H1 (cell line): ENCODE measurements at regions not wholly inside any gene's neighbourhood (a gene's known extent, or its start where the extent isn't known, plus 50 kb on each side); places are given as distances from the start of the nearest gene placed in this dataset.

Source experiments
- CTCF ChIA-PET: fragments of 300-600 bp; sonication (Branson Sonifier 250); formaldehyde crosslinking; loops from one replicate; lab custom pipeline; 2021; ENCODE audit not compliant: partially characterized antibody; lab: Charles Lee
- POLR2A ChIA-PET: fragments of 300-600 bp; sonication (Branson Sonifier 250); formaldehyde crosslinking; loops from one replicate; lab custom pipeline; 2021; ENCODE audit warnings: inconsistent platforms; ENCODE audit not compliant: partially characterized antibody; lab: Charles Lee
- DNase-seq, 2 experiments: peaks; one replicate each; pipeline versions ENCODE4 v3.0.0 to v3.0.0-alpha.2; 2010 to 2022; ENCODE audit warnings: low spot score in 2 of 2, low read depth in 1 of 2, mixed read lengths in 1 of 2
- FAIRE-seq: peaks from 2 replicates; lab custom pipeline; 2011; peaks lifted over from hg19 to GRCh38; lab: Jason Lieb, UNC
- H2AFZ ChIP-seq: 2 replicates; pipeline ENCODE4 v1.8.1; 2012; ENCODE audit warnings: low read length, inconsistent platforms
- H2AK5ac ChIP-seq: 2 replicates; pipeline ENCODE4 v1.6.1; 2013; ENCODE audit warnings: low read depth, low read length
- H2BK120ac ChIP-seq: replicated peaks from 2 replicates; pipeline ENCODE3; 2013; ENCODE audit warnings: low read depth, low read length, inconsistent platforms
- H2BK12ac ChIP-seq: 2 replicates; pipeline ENCODE4 v1.6.1; 2013; ENCODE audit warnings: low read depth, low read length
- H2BK15ac ChIP-seq: 2 replicates; pipeline ENCODE4 v1.6.1; 2013; ENCODE audit warnings: low read length
- H2BK20ac ChIP-seq: 2 replicates; pipeline ENCODE4 v1.6.1; 2013; ENCODE audit warnings: low read length
- H2BK5ac ChIP-seq: 2 replicates; pipeline ENCODE4 v1.6.1; 2013; ENCODE audit warnings: low read depth, low read length
- H3K14ac ChIP-seq: 2 replicates; pipeline ENCODE4 v1.6.1; 2013; ENCODE audit warnings: inconsistent platforms; ENCODE audit not compliant: insufficient read length
- H3K18ac ChIP-seq: 2 replicates; pipeline ENCODE4 v1.6.1; 2013; ENCODE audit warnings: low read length; ENCODE audit errors: extremely low read depth
- H3K23ac ChIP-seq: 2 replicates; pipeline ENCODE4 v1.6.1; 2013; ENCODE audit warnings: inconsistent platforms; ENCODE audit not compliant: insufficient read length
- H3K23me2 ChIP-seq: 2 replicates; pipeline ENCODE4 v1.6.1; 2013; ENCODE audit warnings: low read depth, low read length
- H3K27ac ChIP-seq: 2 replicates; pipeline ENCODE4 v1.6.1; 2011; ENCODE audit warnings: low read depth, low read length, inconsistent platforms
- H3K27me3 ChIP-seq, 4 experiments: replicated peaks in 1 of 4; 1 replicate in 1 of 4; 2 replicates in 3 of 4; pipeline versions ENCODE4 v1.6.1 to v1.8.1; 2011 to 2013; ENCODE audit warnings: low read length in 3 of 4, mild to moderate bottlenecking in 3 of 4, inconsistent platforms in 2 of 4, mixed read lengths in 2 of 4, moderate library complexity in 1 of 4; ENCODE audit not compliant: control insufficient read depth in 3 of 4, insufficient read depth in 3 of 4; ENCODE audit errors: extremely low read depth in 1 of 4
- H3K36me3 ChIP-seq, 4 experiments: 2 replicates each; pipeline versions ENCODE4 v1.6.1 to v1.8.1; 2011 to 2013; ENCODE audit warnings: mild to moderate bottlenecking in 4 of 4, low read length in 3 of 4, moderate library complexity in 2 of 4, control low read depth in 1 of 4, inconsistent platforms in 1 of 4; ENCODE audit not compliant: insufficient read depth in 4 of 4, control insufficient read depth in 2 of 4
- H3K4ac ChIP-seq: replicated peaks from 2 replicates; pipeline ENCODE3; 2013; ENCODE audit warnings: low read length, low read depth, mixed read lengths, inconsistent platforms; ENCODE audit not compliant: insufficient read length
- H3K4me1 ChIP-seq, 4 experiments: replicated peaks in 1 of 4; 1 replicate in 1 of 4; 2 replicates in 3 of 4; pipeline versions ENCODE4 v1.6.1 to v1.8.1; 2011 to 2013; ENCODE audit warnings: low read length in 3 of 4, inconsistent platforms in 2 of 4, mixed read lengths in 1 of 4; ENCODE audit not compliant: insufficient read depth in 4 of 4, control insufficient read depth in 3 of 4
- H3K4me2 ChIP-seq, 2 experiments: 2 replicates each; pipeline versions ENCODE4 v1.6.1 to v1.8.1; 2011 to 2013; ENCODE audit warnings: low read depth in 2 of 2, low read length in 2 of 2, control low read depth in 1 of 2, inconsistent platforms in 1 of 2, mild to moderate bottlenecking in 1 of 2; ENCODE audit not compliant: insufficient read depth in 1 of 2
- H3K4me3 ChIP-seq, 4 experiments: fragments of 200-600, 300-600 bp in 1 of 4; sonication (generic), shearing (Covaris generic), sonication (Bioruptor Twin) in 1 of 4; 2 replicates each; pipeline versions ENCODE4 v1.5.1 to v1.8.1; 2011 to 2016; ENCODE audit warnings: low read length in 4 of 4, low read depth in 3 of 4, control low read depth in 2 of 4, inconsistent platforms in 2 of 4, mild to moderate bottlenecking in 2 of 4, mixed read lengths in 1 of 4, moderate library complexity in 1 of 4; ENCODE audit not compliant: insufficient read depth in 2 of 4; ENCODE audit errors: extremely low read depth in 1 of 4
- H3K56ac ChIP-seq: replicated peaks from 2 replicates; pipeline ENCODE3; 2013; ENCODE audit warnings: low read depth, mild to moderate bottlenecking, mixed read lengths, low read length, inconsistent platforms; ENCODE audit not compliant: insufficient read length
- H3K79me1 ChIP-seq: 2 replicates; pipeline ENCODE4 v1.6.1; 2013; ENCODE audit warnings: low read depth, low read length, control low read depth
- H3K79me2 ChIP-seq, 2 experiments: 2 replicates each; pipeline versions ENCODE4 v1.6.1 to v1.8.1; 2012 to 2013; ENCODE audit warnings: low read length in 2 of 2, mild to moderate bottlenecking in 2 of 2, inconsistent platforms in 1 of 2; ENCODE audit not compliant: insufficient read depth in 2 of 2, control insufficient read depth in 1 of 2
- H3K9ac ChIP-seq, 4 experiments: replicated peaks in 1 of 4; 1 replicate in 1 of 4; 2 replicates in 3 of 4; pipeline versions ENCODE4 v1.6.1 to v1.8.1; 2011 to 2013; ENCODE audit warnings: low read depth in 3 of 4, low read length in 3 of 4, control low read depth in 2 of 4, mild to moderate bottlenecking in 2 of 4, moderate library complexity in 2 of 4, inconsistent platforms in 1 of 4; ENCODE audit errors: extremely low read depth in 1 of 4
- H3K9me3 ChIP-seq, 2 experiments: 2 replicates each; pipeline versions ENCODE4 v1.6.1 to v1.8.1; 2012 to 2013; ENCODE audit warnings: mild to moderate bottlenecking in 2 of 2, moderate library complexity in 2 of 2, control low read depth in 1 of 2, inconsistent platforms in 1 of 2, low read depth in 1 of 2, low read length in 1 of 2, mixed read lengths in 1 of 2; ENCODE audit not compliant: insufficient read depth in 2 of 2
- H4K20me1 ChIP-seq, 2 experiments: replicated peaks in 1 of 2; 2 replicates each; pipeline versions ENCODE3 to v1.8.1; 2011 to 2013; ENCODE audit warnings: inconsistent platforms in 2 of 2, low read length in 2 of 2, mild to moderate bottlenecking in 1 of 2; ENCODE audit not compliant: insufficient read depth in 2 of 2, control insufficient read depth in 1 of 2
- H4K5ac ChIP-seq: 2 replicates; pipeline ENCODE4 v1.6.1; 2013; ENCODE audit warnings: low read length, low read depth, mixed read lengths, inconsistent platforms; ENCODE audit not compliant: insufficient read length
- H4K8ac ChIP-seq: 2 replicates; pipeline ENCODE4 v1.8.0; 2013; ENCODE audit warnings: mild to moderate bottlenecking, moderate library complexity, low read length, inconsistent platforms; ENCODE audit not compliant: insufficient read depth; ENCODE audit errors: extremely low read depth
- H4K91ac ChIP-seq: replicated peaks from 2 replicates; pipeline ENCODE3; 2013; ENCODE audit warnings: low read length, mixed read lengths, inconsistent platforms; ENCODE audit not compliant: insufficient read length
- JUN ChIP-seq: IDR thresholded peaks from 2 replicates; pipeline ENCODE4 v1.6.1; 2011; ENCODE audit warnings: low read depth, mild to moderate bottlenecking, improper control_type of control experiment, low read length
- PHF8 ChIP-seq: fragments of 200-600 bp; sonication (generic); conservative IDR thresholded peaks from 2 replicates; pipeline ENCODE4 v1.7.1; 2012; ENCODE audit warnings: low read depth, mild to moderate bottlenecking, inconsistent platforms, low read length, moderate library complexity
- TEAD4 ChIP-seq: IDR thresholded peaks from 2 replicates; pipeline ENCODE4 v1.6.1; 2012; ENCODE audit warnings: low read depth, low read length, inconsistent platforms, mixed read lengths
- WGBS, 2 experiments: shearing (Covaris generic) in 1 of 2; methylation state at CpG; one replicate each; pipeline versions ENCODE4 v1.1.6 to v1.1.7; 2013 to 2015; ENCODE audit warnings: low lambda C conversion rate in 2 of 2, mixed read lengths in 2 of 2, inconsistent platforms in 1 of 2, low coverage in 1 of 2, missing lambda C conversion rate in 1 of 2; ENCODE audit not compliant: insufficient replicate concordance in 2 of 2, insufficient coverage in 1 of 2, insufficient read length in 1 of 2; ENCODE audit errors: extremely low coverage in 1 of 2, missing lambda C conversion rate in 1 of 2; 5-methylcytosine and 5-hydroxymethylcytosine counted together

DNA sequence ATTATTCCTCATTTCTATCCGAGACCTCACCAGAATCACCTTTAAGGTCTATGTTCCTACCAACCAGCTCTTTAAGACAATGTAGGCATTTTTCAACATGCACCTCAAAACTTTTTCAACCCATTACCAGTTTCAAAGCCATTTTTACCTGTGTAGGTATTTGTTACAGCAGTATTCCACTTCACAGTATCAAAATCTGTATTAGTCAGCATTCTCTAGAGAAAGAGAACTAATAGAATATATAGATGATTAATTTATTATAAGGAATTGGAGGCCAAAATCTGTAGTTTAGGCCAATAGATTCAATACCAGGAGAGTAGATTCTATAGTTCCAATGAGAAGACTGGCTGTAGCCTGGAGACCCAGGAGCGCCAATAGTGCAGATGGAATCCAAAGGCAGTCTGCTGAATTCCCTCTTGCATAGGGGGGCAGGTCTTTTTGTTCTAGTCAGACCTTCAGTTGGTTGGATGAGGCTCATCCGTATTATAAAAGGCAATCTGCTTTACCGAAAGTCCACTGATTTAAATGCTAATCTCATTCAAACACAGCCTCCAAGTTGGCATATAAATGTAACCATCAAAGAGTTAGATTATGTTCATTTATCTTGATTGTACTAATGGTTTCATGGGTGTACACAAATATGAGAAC, 151.6 kb upstream of the SYT1 start:
- Histone ChIP-seq H2BK12ac (no peak overlapping the region), H3K36me3 (no peaks in the 10 kb centered on the region), H3K18ac (no peak overlapping the region), H3K23ac (no peak overlapping the region), H3K9ac (no peak overlapping the region), H3K79me2 (no peaks in the 10 kb centered on the region), H3K4me1 (0 out of 7 replicates have a peak, but pooled peaks cover 0 to 2% (median 0%) of the 10 kb centered on the region in 4 experiments), H4K5ac (no peak overlapping the region), H4K20me1 (no peaks in the 10 kb centered on the region), H2BK5ac (no peak overlapping the region), H3K27me3 (no peaks in the 10 kb centered on the region), H4K91ac (no peak overlapping the region), H2AFZ (no peak overlapping the region), H4K8ac (no peak overlapping the region), H2BK20ac (no peak overlapping the region), H3K27ac (no peak overlapping the region), H3K9me3 (no peaks in the 10 kb centered on the region), H3K4ac (no peak overlapping the region), H3K56ac (no peak overlapping the region), H3K14ac (no peak overlapping the region), H2AK5ac (no peak overlapping the region), H3K79me1 (no peaks in the 10 kb centered on the region), H2BK15ac (no peak overlapping the region), H3K4me2 (no peak overlapping the region), H3K23me2 (no peaks in the 10 kb centered on the region), H2BK120ac (no peak overlapping the region), H3K4me3 (no peak overlapping the region)
- 53% methylated on average over 4 of the region's 4 CpGs; no CpG with 5 or more reads in 1 of the 2 experiments for WGBS, 2 experiments
- ChIA-PET POLR2A (no interaction called here), CTCF (no interaction called here)
- FAIRE-seq, result no peak
- DNase-seq, result peak in 1 of 2 experiments; percentile 2
- TF ChIP-seq PHF8 (no peak), JUN (no peak), TEAD4 (no peak)
